PC-9 (cell line): ENCODE measurements at regions not wholly inside any gene's neighbourhood (a gene's known extent, or its start where the extent isn't known, plus 50 kb on each side); places are given as distances from the start of the nearest gene placed in this dataset.

ENCODE experiments used
- BruUV-seq: library from RNA; stranded (reverse); fragments of 400-500 nt; replicated peaks from 2 replicates; lab custom pipeline; 2021; lab: Mats Ljungman, UMichigan
- CTCF ChIA-PET: fragments of 300-600 bp; sonication (Branson Sonifier 250); formaldehyde crosslinking; loops from one replicate; lab custom pipeline; 2022; ENCODE audit warnings: antibody characterized with exemption; lab: Charles Lee
- POLR2A ChIA-PET: fragments of 300-600 bp; sonication (Branson Sonifier 250); formaldehyde crosslinking; loops from one replicate; lab custom pipeline; 2022; ENCODE audit warnings: antibody characterized with exemption; ENCODE audit not compliant: unreplicated experiment; lab: Charles Lee
- DNase-seq, 2 experiments: peaks; one replicate each; pipeline versions ENCODE4 v3.0.0 to v3.0.0-alpha.2; 2015 to 2022; ENCODE audit warnings: mixed read lengths in 1 of 2
- H2AFZ ChIP-seq: fragments of 200-600 bp; sonication (generic); 2 replicates; pipeline ENCODE4 v1.8.1; 2017; ENCODE audit warnings: antibody characterized with exemption
- H3F3A ChIP-seq: fragments of 200-600 bp; sonication (generic); 2 replicates; pipeline ENCODE4 v1.8.1; 2017; ENCODE audit warnings: antibody characterized with exemption, mild to moderate bottlenecking, low read depth; ENCODE audit not compliant: insufficient read depth
- H3K27ac ChIP-seq: fragments of 200-600 bp; sonication (generic); 2 replicates; pipeline ENCODE4 v1.6.1; 2016; ENCODE audit warnings: mixed run types
- H3K27me3 ChIP-seq: fragments of 200-600 bp; sonication (generic); 2 replicates; pipeline ENCODE4 v1.6.1; 2016; ENCODE audit warnings: low read depth, mixed run types; ENCODE audit not compliant: insufficient read depth
- H3K36me3 ChIP-seq: fragments of 200-600 bp; sonication (generic); 2 replicates; pipeline ENCODE4 v1.6.1; 2016; ENCODE audit warnings: low read depth, mixed run types
- H3K4me1 ChIP-seq: fragments of 200-600 bp; sonication (generic); replicated peaks from 2 replicates; pipeline ENCODE4 v1.6.1; 2016; ENCODE audit warnings: mixed run types; ENCODE audit not compliant: insufficient read depth
- H3K4me2 ChIP-seq: fragments of 200-600 bp; sonication (generic); 2 replicates; pipeline ENCODE4 v1.6.1; 2017; ENCODE audit warnings: mixed run types
- H3K4me3 ChIP-seq: fragments of 200-600 bp; sonication (generic); 2 replicates; pipeline ENCODE4 v1.6.1; 2016; ENCODE audit warnings: mixed run types
- H3K79me2 ChIP-seq: fragments of 200-600 bp; sonication (generic); 2 replicates; pipeline ENCODE4 v1.6.1; 2017; ENCODE audit warnings: low read depth, mixed run types
- H3K9me2 ChIP-seq: fragments of 200-600 bp; sonication (generic); 2 replicates; pipeline ENCODE4 v1.8.1; 2017; ENCODE audit warnings: mild to moderate bottlenecking; ENCODE audit not compliant: insufficient read depth
- H3K9me3 ChIP-seq: fragments of 200-600 bp; sonication (generic); 2 replicates; pipeline ENCODE4 v1.8.1; 2016; ENCODE audit warnings: low read depth; ENCODE audit not compliant: insufficient read depth
- H4K20me1 ChIP-seq: fragments of 200-600 bp; sonication (generic); 2 replicates; pipeline ENCODE4 v1.8.1; 2017; ENCODE audit not compliant: insufficient read depth
- EZH2 ChIP-seq: fragments of 200-600 bp; sonication (generic); IDR thresholded peaks from 2 replicates; pipeline ENCODE4 v1.8.0; 2017; ENCODE audit warnings: antibody characterized with exemption, low read depth
- intact Hi-C: fragments of 100-400 bp; cut with micrococcal nuclease; formaldehyde crosslinking; loops from one replicate; pipeline ENCODE4 v1.10.0; 2022; ENCODE audit not compliant: unreplicated experiment
- TF ChIP-seq, protein P1 (sequence below): fragments of 200-600 bp; sonication (generic); conservative IDR thresholded peaks from 2 replicates; pipeline ENCODE4 v1.6.1; 2017; ENCODE audit warnings: mixed run types, antibody characterized with exemption, mild to moderate bottlenecking, moderate library complexity

DNA sequence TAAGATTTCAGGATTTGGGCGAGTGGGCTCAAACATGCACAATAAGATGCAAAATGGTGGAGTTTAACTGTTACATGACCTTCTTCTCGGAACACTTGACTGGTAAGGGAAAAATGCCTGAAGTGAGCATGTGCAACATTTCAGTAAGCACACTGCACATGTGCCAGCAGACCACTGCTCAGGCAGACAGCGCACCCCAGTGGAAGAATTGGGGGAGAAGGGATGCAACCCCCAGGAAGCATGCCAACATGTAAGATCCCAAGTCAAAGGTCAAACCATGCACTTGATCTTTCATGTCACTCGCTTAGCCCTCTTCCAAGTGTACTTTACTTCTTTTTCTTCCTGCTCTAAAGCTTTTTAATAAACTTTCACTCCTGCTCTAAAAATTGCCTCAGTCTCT is 256.3 kb downstream of the CENPC start:
- Histone ChIP-seq H3K4me3 (no peak overlapping the region), H3K4me2 (no peak overlapping the region), H3F3A (no peaks in the 10 kb centered on the region), H3K27me3 (no peaks in the 10 kb centered on the region), H3K36me3 (no peaks in the 10 kb centered on the region), H3K4me1 (0 out of 2 replicates have a peak, but pooled peaks cover 4% of the 10 kb centered on the region), H3K79me2 (no peaks in the 10 kb centered on the region), H4K20me1 (no peaks in the 10 kb centered on the region), H2AFZ (no peak overlapping the region), H3K9me3 (no peaks in the 10 kb centered on the region), H3K9me2 (no peaks in the 10 kb centered on the region), H3K27ac (no peak overlapping the region)
- ChIA-PET POLR2A (no interaction called here), CTCF (no interaction called here)
- no TSS peak for BruUV-seq
- intact Hi-C loops: no loop called here
- peak in 1 of 2 experiments; percentile 5 for DNase-seq
- TF ChIP-seq, protein P1, sequence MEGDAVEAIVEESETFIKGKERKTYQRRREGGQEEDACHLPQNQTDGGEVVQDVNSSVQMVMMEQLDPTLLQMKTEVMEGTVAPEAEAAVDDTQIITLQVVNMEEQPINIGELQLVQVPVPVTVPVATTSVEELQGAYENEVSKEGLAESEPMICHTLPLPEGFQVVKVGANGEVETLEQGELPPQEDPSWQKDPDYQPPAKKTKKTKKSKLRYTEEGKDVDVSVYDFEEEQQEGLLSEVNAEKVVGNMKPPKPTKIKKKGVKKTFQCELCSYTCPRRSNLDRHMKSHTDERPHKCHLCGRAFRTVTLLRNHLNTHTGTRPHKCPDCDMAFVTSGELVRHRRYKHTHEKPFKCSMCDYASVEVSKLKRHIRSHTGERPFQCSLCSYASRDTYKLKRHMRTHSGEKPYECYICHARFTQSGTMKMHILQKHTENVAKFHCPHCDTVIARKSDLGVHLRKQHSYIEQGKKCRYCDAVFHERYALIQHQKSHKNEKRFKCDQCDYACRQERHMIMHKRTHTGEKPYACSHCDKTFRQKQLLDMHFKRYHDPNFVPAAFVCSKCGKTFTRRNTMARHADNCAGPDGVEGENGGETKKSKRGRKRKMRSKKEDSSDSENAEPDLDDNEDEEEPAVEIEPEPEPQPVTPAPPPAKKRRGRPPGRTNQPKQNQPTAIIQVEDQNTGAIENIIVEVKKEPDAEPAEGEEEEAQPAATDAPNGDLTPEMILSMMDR: 0 out of 2 replicates have a peak, but pooled peaks have one; percentile 20
- no peak for TF ChIP-seq EZH2

- Histone ChIP-seq H3K9me2 (no peaks in the 10 kb centered on the region), H4K20me1 (no peaks in the 10 kb centered on the region), H3K4me3 (no peak overlapping the region), H3K9me3 (no peaks in the 10 kb centered on the region), H3K4me2 (no peak overlapping the region), H3K4me1 (no peaks in the 10 kb centered on the region), H2AFZ (no peak overlapping the region), H3K36me3 (no peaks in the 10 kb centered on the region), H3K27ac (no peak overlapping the region), H3K27me3 (no peaks in the 10 kb centered on the region), H3K79me2 (no peaks in the 10 kb centered on the region), H3F3A (no peaks in the 10 kb centered on the region)
- no TSS peak for BruUV-seq
- DNase-seq: no peak
- CTCF ChIA-PET: no interaction called here
- intact Hi-C loops: no loop called here
- TF ChIP-seq, protein P1: no peak
- no peak for TF ChIP-seq EZH2
- POLR2A ChIA-PET: no interaction called here
Measured at GRCh38 chr4:67286724-67287123, 258.6 kb downstream of the CENPC start.

DNA sequence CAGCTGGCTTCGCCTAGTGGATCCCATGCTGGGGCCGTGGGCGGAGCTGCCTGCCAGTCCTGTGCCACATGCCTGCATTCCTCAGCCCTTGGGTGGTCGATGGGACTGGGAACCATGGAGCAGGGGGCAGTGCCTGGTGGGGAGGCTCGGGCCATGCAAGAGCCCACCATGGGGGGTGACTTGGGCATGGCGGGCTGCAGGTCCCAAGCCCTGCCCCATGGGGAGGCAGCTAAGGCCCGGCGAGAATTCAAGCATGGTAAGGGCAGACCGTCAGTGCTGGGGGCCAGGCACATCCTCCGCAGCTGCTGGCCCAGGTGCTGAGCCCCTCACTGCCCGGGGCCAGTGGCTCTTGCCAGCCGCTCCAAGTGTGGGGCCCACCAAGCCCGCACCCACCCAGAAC is 262.6 kb downstream of the CENPC start:
- Histone ChIP-seq H3K4me3 (no peak overlapping the region), H3K36me3 (no peaks in the 10 kb centered on the region), H3K4me1 (no peaks in the 10 kb centered on the region), H2AFZ (no peak overlapping the region), H3K9me3 (no peaks in the 10 kb centered on the region), H3F3A (no peaks in the 10 kb centered on the region), H4K20me1 (no peaks in the 10 kb centered on the region), H3K27ac (no peak overlapping the region), H3K4me2 (no peak overlapping the region), H3K27me3 (no peaks in the 10 kb centered on the region), H3K9me2 (no peaks in the 10 kb centered on the region), H3K79me2 (no peaks in the 10 kb centered on the region)
- DNase-seq: no peak
- TF ChIP-seq, protein P1: no peak
- no peak for TF ChIP-seq EZH2
- ChIA-PET POLR2A (no interaction called here), CTCF (no interaction called here)
- intact Hi-C loops: no loop called here
- BruUV-seq: no TSS peak
